ENCODE measurements at regions not wholly inside any gene's neighbourhood (a gene's known extent, or its start where the extent isn't known, plus 50 kb on each side); places are given as distances from the start of the nearest gene placed in this dataset.

DNA sequence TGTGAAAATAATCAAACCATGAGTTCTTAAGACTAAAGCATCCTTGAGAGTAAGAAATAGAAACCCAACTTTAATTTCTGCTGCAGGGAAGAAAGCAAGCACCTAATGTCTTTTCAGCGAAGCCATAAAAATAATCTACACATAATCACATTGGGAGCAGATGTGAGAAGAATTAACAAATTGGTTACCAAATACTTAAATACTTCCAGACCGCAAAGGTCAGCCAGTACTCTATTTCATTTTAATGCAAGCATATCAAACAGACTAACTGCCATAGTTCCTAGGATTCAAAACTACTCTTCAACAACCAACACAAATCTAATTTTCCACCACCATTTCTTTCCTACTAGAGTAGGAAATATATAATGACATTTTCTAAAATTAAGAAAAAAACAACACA lies 144.8 kb upstream of the SLIT2 start:
- TF ChIP-seq, protein P1, sequence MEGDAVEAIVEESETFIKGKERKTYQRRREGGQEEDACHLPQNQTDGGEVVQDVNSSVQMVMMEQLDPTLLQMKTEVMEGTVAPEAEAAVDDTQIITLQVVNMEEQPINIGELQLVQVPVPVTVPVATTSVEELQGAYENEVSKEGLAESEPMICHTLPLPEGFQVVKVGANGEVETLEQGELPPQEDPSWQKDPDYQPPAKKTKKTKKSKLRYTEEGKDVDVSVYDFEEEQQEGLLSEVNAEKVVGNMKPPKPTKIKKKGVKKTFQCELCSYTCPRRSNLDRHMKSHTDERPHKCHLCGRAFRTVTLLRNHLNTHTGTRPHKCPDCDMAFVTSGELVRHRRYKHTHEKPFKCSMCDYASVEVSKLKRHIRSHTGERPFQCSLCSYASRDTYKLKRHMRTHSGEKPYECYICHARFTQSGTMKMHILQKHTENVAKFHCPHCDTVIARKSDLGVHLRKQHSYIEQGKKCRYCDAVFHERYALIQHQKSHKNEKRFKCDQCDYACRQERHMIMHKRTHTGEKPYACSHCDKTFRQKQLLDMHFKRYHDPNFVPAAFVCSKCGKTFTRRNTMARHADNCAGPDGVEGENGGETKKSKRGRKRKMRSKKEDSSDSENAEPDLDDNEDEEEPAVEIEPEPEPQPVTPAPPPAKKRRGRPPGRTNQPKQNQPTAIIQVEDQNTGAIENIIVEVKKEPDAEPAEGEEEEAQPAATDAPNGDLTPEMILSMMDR (IDR thresholded peaks at IDR 0.05; ENCODE audit: insufficient read depth, low read length): no peak
- TF ChIP-seq POLR2AphosphoS5 (IDR thresholded peaks at IDR 0.05; ENCODE audit: low read depth) (no peak), GABPA (IDR thresholded peaks at IDR 0.05; ENCODE audit: low read depth) (no peak), REST (IDR thresholded peaks at IDR 0.05; ENCODE audit: insufficient replicate concordance, low read depth) (no peak), SPI1 (IDR thresholded peaks at IDR 0.05; ENCODE audit: borderline replicate concordance, low read depth) (no peak)

Measured in HL-60 (cell line).